Liver (tissue), 7 donors: ENCODE measurements at regions not wholly inside any gene's neighbourhood (a gene's known extent, or its start where the extent isn't known, plus 50 kb on each side); places are given as distances from the start of the nearest gene placed in this dataset.

Experiments used
- DNase-seq: peaks from one replicate; pipeline ENCODE4 v3.0.0-alpha.2; 2017; ENCODE audit warnings: low spot score
- H3K27ac ChIP-seq, 2 donors: one replicate each; pipeline ENCODE4 v1.7.0; 2013; ENCODE audit warnings: inconsistent platforms in 2 of 2, low read length in 2 of 2, control low read depth in 1 of 2, low read depth in 1 of 2, mild to moderate bottlenecking in 1 of 2
- H3K27me3 ChIP-seq, 4 donors: one replicate each; pipeline versions ENCODE4 v1.6.1 to v1.7.0; 2013; ENCODE audit warnings: low read length in 3 of 4, inconsistent platforms in 1 of 4, mild to moderate bottlenecking in 1 of 4, moderate library complexity in 1 of 4; ENCODE audit not compliant: control insufficient read depth in 4 of 4, insufficient read depth in 4 of 4
- H3K36me3 ChIP-seq, 4 donors: one replicate each; pipeline versions ENCODE4 v1.6.1 to v1.7.0; 2013; ENCODE audit warnings: low read length in 3 of 4, mild to moderate bottlenecking in 3 of 4, low read depth in 1 of 4, moderate library complexity in 1 of 4; ENCODE audit not compliant: control insufficient read depth in 4 of 4, insufficient read depth in 3 of 4
- H3K4me1 ChIP-seq, 4 donors: one replicate each; pipeline versions ENCODE4 v1.6.1 to v1.7.0; 2013; ENCODE audit warnings: low read length in 3 of 4, mild to moderate bottlenecking in 3 of 4, moderate library complexity in 1 of 4; ENCODE audit not compliant: control insufficient read depth in 4 of 4, insufficient read depth in 4 of 4
- H3K4me3 ChIP-seq, 3 donors: one replicate each; pipeline versions ENCODE4 v1.6.1 to v1.7.0; 2013; ENCODE audit warnings: low read length in 3 of 3, control low read depth in 1 of 3, low read depth in 1 of 3, mild to moderate bottlenecking in 1 of 3
- H3K9ac ChIP-seq, 2 donors: one replicate each; pipeline ENCODE4 v1.7.0; 2013; ENCODE audit warnings: low read length in 2 of 2, mild to moderate bottlenecking in 2 of 2, moderate library complexity in 2 of 2, control low read depth in 1 of 2, low read depth in 1 of 2
- H3K9me3 ChIP-seq, 4 donors: one replicate each; pipeline versions ENCODE4 v1.6.1 to v1.7.0; 2013; ENCODE audit warnings: low read length in 3 of 4; ENCODE audit not compliant: control insufficient read depth in 4 of 4
- EGR1 ChIP-seq, 2 donors: IDR thresholded peaks; 2 replicates each; pipeline ENCODE4 v1.6.1; 2016 to 2018; ENCODE audit warnings: antibody characterized with exemption in 2 of 2, low read depth in 2 of 2
- FOXA2 ChIP-seq: IDR thresholded peaks from 2 replicates; pipeline ENCODE4 v1.6.1; 2016; ENCODE audit warnings: antibody characterized with exemption
- GABPA ChIP-seq, 2 donors: IDR thresholded peaks in 1 of 2; conservative IDR thresholded peaks in 1 of 2; 2 replicates each; pipeline ENCODE4 v1.6.1; 2016; ENCODE audit warnings: antibody characterized with exemption in 2 of 2, mild to moderate bottlenecking in 1 of 2, moderate library complexity in 1 of 2
- HNF4A ChIP-seq, 2 donors: conservative IDR thresholded peaks; 2 replicates each; pipeline ENCODE4 v1.6.1; 2016; ENCODE audit warnings: antibody characterized with exemption in 2 of 2, mild to moderate bottlenecking in 2 of 2
- HNF4G ChIP-seq: IDR thresholded peaks from 2 replicates; pipeline ENCODE4 v1.6.1; 2016; ENCODE audit warnings: antibody characterized with exemption
- NR2F2 ChIP-seq: IDR thresholded peaks from 2 replicates; pipeline ENCODE4 v1.6.1; 2016; ENCODE audit warnings: antibody characterized with exemption
- RAD21 ChIP-seq, 2 donors: IDR thresholded peaks; 2 replicates each; pipeline ENCODE4 v1.6.1; 2016; ENCODE audit warnings: antibody characterized with exemption in 2 of 2, mild to moderate bottlenecking in 2 of 2
- REST ChIP-seq: IDR thresholded peaks from 2 replicates; pipeline ENCODE4 v1.6.1; 2016; ENCODE audit warnings: antibody characterized with exemption, mild to moderate bottlenecking
- TAF1 ChIP-seq: conservative IDR thresholded peaks from 2 replicates; pipeline ENCODE4 v1.6.1; 2016; ENCODE audit warnings: antibody characterized with exemption, mild to moderate bottlenecking
- YY1 ChIP-seq: IDR thresholded peaks from 2 replicates; pipeline ENCODE4 v1.6.1; 2016; ENCODE audit warnings: antibody characterized with exemption, mild to moderate bottlenecking
- WGBS: extraction: QIAGEN DNeasy Blood & Tissue Kit; methylation state at CpG from one replicate; pipeline ENCODE4 v1.1.7; 2013; 5-methylcytosine and 5-hydroxymethylcytosine counted together
- donor health status: healthy.
- donor health status: healthy.
- donor health status: healthy.
- donor health status: healthy.

GRCh38 chr17:69729944-69730343 is 315.4 kb downstream of the MAP2K6 start:
- H3K9me3 ChIP-seq = no peaks in the 10 kb centered on the region
- H3K27me3 ChIP-seq = no peaks in the 10 kb centered on the region
- no peak overlapping the region for H3K9ac ChIP-seq
- TF ChIP-seq REST = no peak
- no peak for TF ChIP-seq YY1
- TF ChIP-seq HNF4G = no peak
- TF ChIP-seq RAD21 (IDR thresholded peaks at IDR 0.05) = no peak
- TF ChIP-seq TAF1 = no peak
- TF ChIP-seq GABPA (IDR thresholded peaks at IDR 0.05 in 1 of 2, conservative IDR thresholded peaks at IDR 0.05 in 1 of 2) = no peak
- no peak for TF ChIP-seq HNF4A (conservative IDR thresholded peaks at IDR 0.05)
- H3K4me1 ChIP-seq = no peaks in the 10 kb centered on the region
- H3K27ac ChIP-seq = no peak overlapping the region
- H3K36me3 ChIP-seq = no peaks in the 10 kb centered on the region
- H3K4me3 ChIP-seq = no peak overlapping the region
- no peak for DNase-seq

GRCh38 chr17:69732272-69732918 is 317.9 kb downstream of the MAP2K6 start:
- H3K4me3 ChIP-seq = no peak overlapping the region
- TF ChIP-seq NR2F2 (no peak), FOXA2 (no peak), TAF1 (no peak), YY1 (no peak), EGR1 (IDR thresholded peaks at IDR 0.05; ENCODE audit: low read depth in 2 of 2) (no peak)
- no peaks in the 10 kb centered on the region for H3K36me3 ChIP-seq
- no peak overlapping the region for H3K9ac ChIP-seq
- no peak for DNase-seq
- WGBS = 86% methylated on average over 3 of the region's 3 CpGs
- peaks cover 0 to 1% (median 0%) of the 10 kb centered on the region in 4 donors for H3K9me3 ChIP-seq
- H3K27ac ChIP-seq = no peak overlapping the region
- no peaks in the 10 kb centered on the region for H3K4me1 ChIP-seq
- no peaks in the 10 kb centered on the region for H3K27me3 ChIP-seq

- no peak overlapping the region for H3K9ac ChIP-seq
Measured at GRCh38 chr17:69733171-69734012, 318.9 kb downstream of the MAP2K6 start.

More at GRCh38 chr17:69733171-69734012, 318.9 kb downstream of the MAP2K6 start:
- Histone ChIP-seq H3K4me1 (no peaks in the 10 kb centered on the region), H3K4me3 (no peak overlapping the region), H3K36me3 (no peaks in the 10 kb centered on the region), H3K27me3 (no peaks in the 10 kb centered on the region), H3K9me3 (peaks cover 0 to 1% (median 0%) of the 10 kb centered on the region in 4 donors), H3K27ac (no peak overlapping the region)
- DNase-seq = no peak
- no peak for TF ChIP-seq YY1
- WGBS = 65% methylated on average over 3 of the region's 3 CpGs
